ENCODE measurements at regions not wholly inside any gene's neighbourhood (a gene's known extent, or its start where the extent isn't known, plus 50 kb on each side); places are given as distances from the start of the nearest gene placed in this dataset.

- TF ChIP-seq, protein P1, sequence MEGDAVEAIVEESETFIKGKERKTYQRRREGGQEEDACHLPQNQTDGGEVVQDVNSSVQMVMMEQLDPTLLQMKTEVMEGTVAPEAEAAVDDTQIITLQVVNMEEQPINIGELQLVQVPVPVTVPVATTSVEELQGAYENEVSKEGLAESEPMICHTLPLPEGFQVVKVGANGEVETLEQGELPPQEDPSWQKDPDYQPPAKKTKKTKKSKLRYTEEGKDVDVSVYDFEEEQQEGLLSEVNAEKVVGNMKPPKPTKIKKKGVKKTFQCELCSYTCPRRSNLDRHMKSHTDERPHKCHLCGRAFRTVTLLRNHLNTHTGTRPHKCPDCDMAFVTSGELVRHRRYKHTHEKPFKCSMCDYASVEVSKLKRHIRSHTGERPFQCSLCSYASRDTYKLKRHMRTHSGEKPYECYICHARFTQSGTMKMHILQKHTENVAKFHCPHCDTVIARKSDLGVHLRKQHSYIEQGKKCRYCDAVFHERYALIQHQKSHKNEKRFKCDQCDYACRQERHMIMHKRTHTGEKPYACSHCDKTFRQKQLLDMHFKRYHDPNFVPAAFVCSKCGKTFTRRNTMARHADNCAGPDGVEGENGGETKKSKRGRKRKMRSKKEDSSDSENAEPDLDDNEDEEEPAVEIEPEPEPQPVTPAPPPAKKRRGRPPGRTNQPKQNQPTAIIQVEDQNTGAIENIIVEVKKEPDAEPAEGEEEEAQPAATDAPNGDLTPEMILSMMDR (IDR thresholded peaks at IDR 0.05): no peak
- no peak for TF ChIP-seq POLR2AphosphoS5 (IDR thresholded peaks at IDR 0.05)
Measured at GRCh38 chr20:23243791-23244155, 106.8 kb upstream of the NXT1 start.
